ENCODE measurements at regions not wholly inside any gene's neighbourhood (a gene's known extent, or its start where the extent isn't known, plus 50 kb on each side); places are given as distances from the start of the nearest gene placed in this dataset.

DNA sequence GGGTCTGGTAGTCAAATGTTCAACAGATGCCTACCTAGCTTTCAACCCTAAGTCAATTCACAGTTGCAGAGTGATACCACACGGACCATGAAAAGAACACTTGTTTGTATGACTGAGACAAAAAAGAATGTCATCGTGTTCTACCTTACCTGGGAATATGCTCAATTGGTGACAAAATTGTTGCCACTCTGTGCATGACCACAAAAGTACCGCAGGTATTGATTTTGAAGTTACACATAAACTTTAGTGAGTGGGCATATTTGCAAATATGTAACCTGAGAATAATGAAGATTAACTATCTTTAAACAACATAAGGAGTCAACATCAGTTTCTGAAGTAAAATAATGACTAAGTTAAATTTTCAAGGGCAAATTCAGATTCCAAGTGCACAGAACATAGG lies 53.4 kb upstream of the SNRPN start (continued):
- TF ChIP-seq, protein P1, sequence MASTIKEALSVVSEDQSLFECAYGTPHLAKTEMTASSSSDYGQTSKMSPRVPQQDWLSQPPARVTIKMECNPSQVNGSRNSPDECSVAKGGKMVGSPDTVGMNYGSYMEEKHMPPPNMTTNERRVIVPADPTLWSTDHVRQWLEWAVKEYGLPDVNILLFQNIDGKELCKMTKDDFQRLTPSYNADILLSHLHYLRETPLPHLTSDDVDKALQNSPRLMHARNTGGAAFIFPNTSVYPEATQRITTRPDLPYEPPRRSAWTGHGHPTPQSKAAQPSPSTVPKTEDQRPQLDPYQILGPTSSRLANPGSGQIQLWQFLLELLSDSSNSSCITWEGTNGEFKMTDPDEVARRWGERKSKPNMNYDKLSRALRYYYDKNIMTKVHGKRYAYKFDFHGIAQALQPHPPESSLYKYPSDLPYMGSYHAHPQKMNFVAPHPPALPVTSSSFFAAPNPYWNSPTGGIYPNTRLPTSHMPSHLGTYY (CRISPR knock-in tag; IDR thresholded peaks at IDR 0.05) = no peak
- no peak for TF ChIP-seq MYBL2 (CRISPR knock-in tag; IDR thresholded peaks at IDR 0.05)
- no peak for TF ChIP-seq ZNF416 (CRISPR knock-in tag; IDR thresholded peaks at IDR 0.05)
- TF ChIP-seq CBFB (CRISPR knock-in tag; IDR thresholded peaks at IDR 0.05; ENCODE audit: low read depth) = no peak
